Chondrocyte (in vitro differentiated cells): ENCODE measurements at regions not wholly inside any gene's neighbourhood (a gene's known extent, or its start where the extent isn't known, plus 50 kb on each side); places are given as distances from the start of the nearest gene placed in this dataset.

Experiments
- DNase-seq: peaks from one replicate; pipeline ENCODE4 v3.0.0; 2021; ENCODE audit warnings: mixed read lengths, low spot score
- H3K27ac Mint-ChIP-seq: one replicate; pipeline ENCODE4 v1.8.0; 2021; ENCODE audit warnings: mild to moderate bottlenecking, moderate library complexity, mixed read lengths; ENCODE audit not compliant: unreplicated experiment
- H3K27me3 Mint-ChIP-seq: 2 replicates; pipeline ENCODE4 v1.8.0; 2021; ENCODE audit warnings: low read depth, mixed read lengths
- H3K36me3 Mint-ChIP-seq: 2 replicates; pipeline ENCODE4 v1.8.0; 2021; ENCODE audit warnings: low read depth, mixed read lengths
- H3K4me1 Mint-ChIP-seq: 2 replicates; pipeline ENCODE4 v1.8.0; 2021; ENCODE audit warnings: low read depth, mild to moderate bottlenecking, mixed read lengths
- H3K4me3 Mint-ChIP-seq: one replicate; pipeline ENCODE4 v1.8.0; 2021; ENCODE audit warnings: mild to moderate bottlenecking, moderate library complexity, mixed read lengths; ENCODE audit not compliant: unreplicated experiment
- H3K9me3 Mint-ChIP-seq: 2 replicates; pipeline ENCODE4 v1.8.0; 2021; ENCODE audit warnings: low read depth, mixed read lengths
- CTCF ChIP-seq: fragments of 200-600 bp; sonication (generic); IDR thresholded peaks from 2 replicates; pipeline ENCODE4 v1.5.0; 2021; ENCODE audit warnings: antibody characterized with exemption, mild to moderate bottlenecking, moderate library complexity

GRCh38 chr6:8674126-8674525 lies 238.8 kb upstream of the SLC35B3 start:
- no peak for TF ChIP-seq CTCF
- DNase-seq: no peak
- no peak overlapping the region for H3K4me3 Mint-ChIP-seq
- no peaks in the 10 kb centered on the region for H3K4me1 Mint-ChIP-seq
- H3K36me3 Mint-ChIP-seq: no peaks in the 10 kb centered on the region
- H3K27me3 Mint-ChIP-seq: no peaks in the 10 kb centered on the region
- H3K9me3 Mint-ChIP-seq: no peaks in the 10 kb centered on the region
- H3K27ac Mint-ChIP-seq: no peak overlapping the region

- Mint-ChIP-seq H3K4me3 (no peak overlapping the region), H3K27ac (no peak overlapping the region), H3K36me3 (no peaks in the 10 kb centered on the region), H3K27me3 (no peaks in the 10 kb centered on the region), H3K9me3 (no peaks in the 10 kb centered on the region), H3K4me1 (no peaks in the 10 kb centered on the region)
- TF ChIP-seq CTCF: no peak
- no peak for DNase-seq
These were observed 237.5 kb upstream of the SLC35B3 start for GRCh38 chr6:8672882-8673281.

GRCh38 chr6:8670792-8671191 lies 235.4 kb upstream of the SLC35B3 start:
- Mint-ChIP-seq H3K4me1 (no peaks in the 10 kb centered on the region), H3K27me3 (no peaks in the 10 kb centered on the region), H3K4me3 (no peak overlapping the region), H3K9me3 (no peaks in the 10 kb centered on the region), H3K36me3 (no peaks in the 10 kb centered on the region), H3K27ac (no peak overlapping the region)
- no peak for DNase-seq
- no peak for TF ChIP-seq CTCF

GRCh38 chr6:8664700-8665099 lies 229.4 kb upstream of the SLC35B3 start:
- Mint-ChIP-seq H3K36me3 (no peaks in the 10 kb centered on the region), H3K4me3 (no peak overlapping the region), H3K27ac (no peak overlapping the region), H3K4me1 (no peaks in the 10 kb centered on the region), H3K9me3 (no peaks in the 10 kb centered on the region), H3K27me3 (no peaks in the 10 kb centered on the region)
- DNase-seq: no peak
- TF ChIP-seq CTCF: no peak

- no peaks in the 10 kb centered on the region for H3K27me3 Mint-ChIP-seq
- H3K4me3 Mint-ChIP-seq: no peak overlapping the region
- H3K4me1 Mint-ChIP-seq: no peaks in the 10 kb centered on the region
- no peak for TF ChIP-seq CTCF
- no peaks in the 10 kb centered on the region for H3K9me3 Mint-ChIP-seq
- no peak overlapping the region for H3K27ac Mint-ChIP-seq
- H3K36me3 Mint-ChIP-seq: no peaks in the 10 kb centered on the region
- DNase-seq: no peak
These were observed 228.7 kb upstream of the SLC35B3 start for GRCh38 chr6:8664070-8664469.
